ES-I3 (cell line): ENCODE measurements at regions not wholly inside any gene's neighbourhood (a gene's known extent, or its start where the extent isn't known, plus 50 kb on each side); places are given as distances from the start of the nearest gene placed in this dataset.

Experiments
- H3K36me3 ChIP-seq: 2 replicates; pipeline ENCODE4 v1.6.1; 2013; ENCODE audit warnings: mild to moderate bottlenecking, low read length, control low read depth, moderate library complexity; ENCODE audit not compliant: insufficient read depth
- H3K4me1 ChIP-seq: 2 replicates; pipeline ENCODE4 v1.6.1; 2013; ENCODE audit warnings: mild to moderate bottlenecking, control low read depth, low read length; ENCODE audit not compliant: insufficient read depth
- H3K9ac ChIP-seq: 2 replicates; pipeline ENCODE4 v1.6.1; 2013; ENCODE audit warnings: low read depth, mild to moderate bottlenecking, low read length, moderate library complexity
- H3K9me3 ChIP-seq: 2 replicates; pipeline ENCODE4 v1.6.1; 2013; ENCODE audit warnings: mild to moderate bottlenecking, low read length, moderate library complexity; ENCODE audit not compliant: control insufficient read depth, insufficient read depth

- Histone ChIP-seq H3K4me1 (no peaks in the 10 kb centered on the region), H3K9ac (no peak overlapping the region), H3K36me3 (no peaks in the 10 kb centered on the region), H3K9me3 (peaks cover 3% of the 10 kb centered on the region; the same call in 1 of the 2 replicates)
Observed at GRCh38 chr7:98496618-98497017, 95.7 kb upstream of the BAIAP2L1 start.

GRCh38 chr7:98495200-98495955 is 94.5 kb upstream of the BAIAP2L1 start:
- H3K9ac ChIP-seq: no peak overlapping the region

GRCh38 chr7:98493030-98493778 is 92.3 kb upstream of the BAIAP2L1 start:
- H3K9ac ChIP-seq: no peak overlapping the region
- no peaks in the 10 kb centered on the region for H3K4me1 ChIP-seq
- H3K36me3 ChIP-seq: no peaks in the 10 kb centered on the region
- H3K9me3 ChIP-seq: peaks cover 3% of the 10 kb centered on the region; the same call in 1 of the 2 replicates

More at GRCh38 chr7:98495200-98495955, 94.5 kb upstream of the BAIAP2L1 start:
- peaks cover 3% of the 10 kb centered on the region; the same call in 1 of the 2 replicates for H3K9me3 ChIP-seq
- no peaks in the 10 kb centered on the region for H3K4me1 ChIP-seq
- H3K36me3 ChIP-seq: no peaks in the 10 kb centered on the region

GRCh38 chr7:98488167-98488566 is 87.3 kb upstream of the BAIAP2L1 start:
- Histone ChIP-seq H3K9ac (no peak overlapping the region), H3K36me3 (no peaks in the 10 kb centered on the region), H3K4me1 (no peaks in the 10 kb centered on the region), H3K9me3 (no peaks in the 10 kb centered on the region)

- H3K9me3 ChIP-seq: peaks cover 6% of the 10 kb centered on the region; the same call in 1 of the 2 replicates
- H3K4me1 ChIP-seq: no peaks in the 10 kb centered on the region
- no peak overlapping the region for H3K9ac ChIP-seq
- H3K36me3 ChIP-seq: no peaks in the 10 kb centered on the region
Observed at GRCh38 chr7:98483964-98484545, 83.2 kb upstream of the BAIAP2L1 start.

DNA sequence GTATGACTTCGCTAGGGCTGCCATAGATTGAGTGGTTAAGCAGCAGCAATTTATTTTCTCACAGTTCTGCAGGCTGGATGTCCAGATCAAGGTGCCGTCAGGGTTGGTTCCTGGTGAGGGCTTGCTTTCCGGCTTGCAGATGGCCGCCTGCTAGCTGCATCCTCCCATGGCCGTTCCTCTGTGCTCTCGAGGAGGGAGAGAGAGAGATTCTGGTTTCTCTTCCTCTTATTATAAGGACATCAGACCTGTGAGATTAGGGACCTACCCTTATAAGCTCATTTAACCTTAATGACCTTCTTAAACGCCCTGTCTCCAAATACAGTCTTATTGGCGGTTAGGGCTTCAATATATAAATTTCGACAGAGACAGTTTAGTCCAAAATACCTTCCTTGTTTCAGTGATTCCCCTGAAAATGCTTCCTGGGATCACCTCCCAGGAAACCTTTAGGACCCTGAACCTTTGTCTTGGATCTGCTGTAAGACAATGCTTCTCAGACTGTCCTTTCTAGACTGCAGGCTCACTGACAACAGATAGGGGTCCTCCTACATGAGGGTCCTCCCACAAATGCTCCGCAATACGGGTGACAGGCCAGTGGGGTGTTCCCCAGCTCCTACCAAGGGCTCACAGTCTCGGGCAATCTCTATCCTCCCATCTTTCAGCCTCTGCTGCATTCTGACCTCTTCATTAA is 82.5 kb upstream of the BAIAP2L1 start:
- Histone ChIP-seq H3K9me3 (peaks cover 6% of the 10 kb centered on the region; the same call in 1 of the 2 replicates), H3K4me1 (no peaks in the 10 kb centered on the region), H3K36me3 (no peaks in the 10 kb centered on the region), H3K9ac (no peak overlapping the region)

GRCh38 chr7:98479318-98479717 is 78.4 kb upstream of the BAIAP2L1 start:
- Histone ChIP-seq H3K36me3 (no peaks in the 10 kb centered on the region), H3K9ac (no peak overlapping the region), H3K9me3 (peaks cover 6% of the 10 kb centered on the region; the same call in 1 of the 2 replicates), H3K4me1 (no peaks in the 10 kb centered on the region)

- Histone ChIP-seq H3K36me3 (no peaks in the 10 kb centered on the region), H3K4me1 (peaks cover under 1% of the 10 kb centered on the region; the same call in 1 of the 2 replicates), H3K9me3 (no peaks in the 10 kb centered on the region), H3K9ac (no peak overlapping the region)
Observed at GRCh38 chr7:98475352-98475751, 74.5 kb upstream of the BAIAP2L1 start.

GRCh38 chr7:98474558-98474957 is 73.7 kb upstream of the BAIAP2L1 start:
- no peaks in the 10 kb centered on the region for H3K9me3 ChIP-seq
- H3K4me1 ChIP-seq: peaks cover 3% of the 10 kb centered on the region; the same call in 1 of the 2 replicates
- H3K9ac ChIP-seq: no peak overlapping the region
- H3K36me3 ChIP-seq: no peaks in the 10 kb centered on the region

GRCh38 chr7:98472521-98472954 is 71.6 kb upstream of the BAIAP2L1 start:
- H3K36me3 ChIP-seq: no peaks in the 10 kb centered on the region
- no peak overlapping the region for H3K9ac ChIP-seq
- no peaks in the 10 kb centered on the region; the same call in 1 of the 2 replicates for H3K9me3 ChIP-seq
- peaks cover 3% of the 10 kb centered on the region; the same call in 1 of the 2 replicates for H3K4me1 ChIP-seq

GRCh38 chr7:98470485-98471240 is 69.8 kb upstream of the BAIAP2L1 start:
- Histone ChIP-seq H3K9ac (peak overlapping the region; percentile 66), H3K9me3 (no peaks in the 10 kb centered on the region; the same call in 1 of the 2 replicates), H3K4me1 (peaks cover 3% of the 10 kb centered on the region; the same call in 1 of the 2 replicates), H3K36me3 (no peaks in the 10 kb centered on the region)

GRCh38 chr7:98469088-98469487 is 68.2 kb upstream of the BAIAP2L1 start:
- H3K9ac ChIP-seq: no peak overlapping the region
- H3K9me3 ChIP-seq: no peaks in the 10 kb centered on the region; the same call in 1 of the 2 replicates
- no peaks in the 10 kb centered on the region for H3K36me3 ChIP-seq
- H3K4me1 ChIP-seq: peaks cover 3% of the 10 kb centered on the region; the same call in 1 of the 2 replicates

DNA sequence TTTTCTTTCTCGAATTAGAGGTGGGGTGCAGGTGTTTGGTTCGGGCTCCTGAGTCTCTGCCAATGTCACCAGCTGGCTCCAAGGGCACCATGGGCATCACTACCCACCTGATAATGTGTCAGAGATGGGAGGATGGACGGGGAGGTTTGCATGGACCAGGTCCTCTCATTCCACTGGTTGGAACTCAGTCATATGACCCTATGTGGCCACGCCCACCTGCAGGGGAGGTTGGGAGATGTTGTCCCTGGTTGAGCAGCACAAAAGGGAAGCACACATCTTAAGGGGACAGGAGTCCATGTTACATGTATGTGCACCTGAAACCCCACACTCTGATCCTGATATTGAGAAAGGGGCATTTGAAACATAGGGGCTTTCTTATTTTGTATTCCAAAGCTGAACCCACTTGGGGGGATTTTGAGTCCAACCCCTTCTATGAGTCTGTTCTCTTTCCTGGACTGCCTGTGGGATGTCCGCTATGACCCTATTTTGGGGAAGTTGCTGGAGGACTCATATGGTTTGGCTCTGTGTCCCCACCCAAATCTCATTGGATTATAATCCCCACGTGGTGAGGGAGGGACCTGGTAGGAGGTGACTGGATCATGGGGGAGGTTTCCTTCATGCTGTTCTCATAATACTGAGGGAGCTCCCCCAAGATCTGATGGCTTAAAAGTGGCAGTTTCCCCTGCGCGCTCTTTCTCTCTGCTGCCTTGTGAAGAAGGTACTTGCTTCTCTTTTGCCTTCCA is 66.9 kb upstream of the BAIAP2L1 start:
- H3K4me1 ChIP-seq: peaks cover 3% of the 10 kb centered on the region; the same call in 1 of the 2 replicates
- no peaks in the 10 kb centered on the region; the same call in 1 of the 2 replicates for H3K9me3 ChIP-seq
- no peak overlapping the region for H3K9ac ChIP-seq
- H3K36me3 ChIP-seq: no peaks in the 10 kb centered on the region
